ENCODE measurements at regions not wholly inside any gene's neighbourhood (a gene's known extent, or its start where the extent isn't known, plus 50 kb on each side); places are given as distances from the start of the nearest gene placed in this dataset.

DNA sequence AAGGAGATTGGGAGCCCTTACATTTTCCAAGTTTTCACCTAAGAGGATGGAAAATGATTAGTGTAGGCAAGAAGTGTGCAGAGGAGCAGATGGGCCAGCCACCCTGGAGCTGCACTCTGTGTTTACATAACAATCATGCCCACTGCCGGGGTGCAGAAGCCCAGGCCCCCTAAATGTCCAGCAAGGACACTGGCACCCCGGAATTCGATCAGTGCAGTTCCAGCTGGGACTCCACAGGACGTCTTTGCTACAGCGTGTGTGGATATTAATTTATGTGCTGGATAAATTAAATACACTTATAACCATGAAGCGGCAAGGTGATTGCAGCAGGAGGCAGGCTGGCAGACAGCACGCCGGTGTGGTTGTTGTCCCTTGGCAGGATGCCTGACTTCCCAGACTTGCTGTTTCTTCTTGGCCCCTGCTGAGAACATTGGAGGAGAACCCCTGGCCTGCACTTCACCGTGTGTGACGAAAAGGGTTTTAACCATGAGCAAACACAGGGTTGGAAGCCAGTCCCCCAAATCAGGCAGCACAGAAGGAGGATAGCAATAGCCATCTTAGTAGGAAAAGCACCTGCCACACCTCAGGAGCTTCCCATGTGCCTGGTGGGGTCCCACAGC lies 73.7 kb downstream of the GADD45G start (continued):
- TF ChIP-seq, protein P1, sequence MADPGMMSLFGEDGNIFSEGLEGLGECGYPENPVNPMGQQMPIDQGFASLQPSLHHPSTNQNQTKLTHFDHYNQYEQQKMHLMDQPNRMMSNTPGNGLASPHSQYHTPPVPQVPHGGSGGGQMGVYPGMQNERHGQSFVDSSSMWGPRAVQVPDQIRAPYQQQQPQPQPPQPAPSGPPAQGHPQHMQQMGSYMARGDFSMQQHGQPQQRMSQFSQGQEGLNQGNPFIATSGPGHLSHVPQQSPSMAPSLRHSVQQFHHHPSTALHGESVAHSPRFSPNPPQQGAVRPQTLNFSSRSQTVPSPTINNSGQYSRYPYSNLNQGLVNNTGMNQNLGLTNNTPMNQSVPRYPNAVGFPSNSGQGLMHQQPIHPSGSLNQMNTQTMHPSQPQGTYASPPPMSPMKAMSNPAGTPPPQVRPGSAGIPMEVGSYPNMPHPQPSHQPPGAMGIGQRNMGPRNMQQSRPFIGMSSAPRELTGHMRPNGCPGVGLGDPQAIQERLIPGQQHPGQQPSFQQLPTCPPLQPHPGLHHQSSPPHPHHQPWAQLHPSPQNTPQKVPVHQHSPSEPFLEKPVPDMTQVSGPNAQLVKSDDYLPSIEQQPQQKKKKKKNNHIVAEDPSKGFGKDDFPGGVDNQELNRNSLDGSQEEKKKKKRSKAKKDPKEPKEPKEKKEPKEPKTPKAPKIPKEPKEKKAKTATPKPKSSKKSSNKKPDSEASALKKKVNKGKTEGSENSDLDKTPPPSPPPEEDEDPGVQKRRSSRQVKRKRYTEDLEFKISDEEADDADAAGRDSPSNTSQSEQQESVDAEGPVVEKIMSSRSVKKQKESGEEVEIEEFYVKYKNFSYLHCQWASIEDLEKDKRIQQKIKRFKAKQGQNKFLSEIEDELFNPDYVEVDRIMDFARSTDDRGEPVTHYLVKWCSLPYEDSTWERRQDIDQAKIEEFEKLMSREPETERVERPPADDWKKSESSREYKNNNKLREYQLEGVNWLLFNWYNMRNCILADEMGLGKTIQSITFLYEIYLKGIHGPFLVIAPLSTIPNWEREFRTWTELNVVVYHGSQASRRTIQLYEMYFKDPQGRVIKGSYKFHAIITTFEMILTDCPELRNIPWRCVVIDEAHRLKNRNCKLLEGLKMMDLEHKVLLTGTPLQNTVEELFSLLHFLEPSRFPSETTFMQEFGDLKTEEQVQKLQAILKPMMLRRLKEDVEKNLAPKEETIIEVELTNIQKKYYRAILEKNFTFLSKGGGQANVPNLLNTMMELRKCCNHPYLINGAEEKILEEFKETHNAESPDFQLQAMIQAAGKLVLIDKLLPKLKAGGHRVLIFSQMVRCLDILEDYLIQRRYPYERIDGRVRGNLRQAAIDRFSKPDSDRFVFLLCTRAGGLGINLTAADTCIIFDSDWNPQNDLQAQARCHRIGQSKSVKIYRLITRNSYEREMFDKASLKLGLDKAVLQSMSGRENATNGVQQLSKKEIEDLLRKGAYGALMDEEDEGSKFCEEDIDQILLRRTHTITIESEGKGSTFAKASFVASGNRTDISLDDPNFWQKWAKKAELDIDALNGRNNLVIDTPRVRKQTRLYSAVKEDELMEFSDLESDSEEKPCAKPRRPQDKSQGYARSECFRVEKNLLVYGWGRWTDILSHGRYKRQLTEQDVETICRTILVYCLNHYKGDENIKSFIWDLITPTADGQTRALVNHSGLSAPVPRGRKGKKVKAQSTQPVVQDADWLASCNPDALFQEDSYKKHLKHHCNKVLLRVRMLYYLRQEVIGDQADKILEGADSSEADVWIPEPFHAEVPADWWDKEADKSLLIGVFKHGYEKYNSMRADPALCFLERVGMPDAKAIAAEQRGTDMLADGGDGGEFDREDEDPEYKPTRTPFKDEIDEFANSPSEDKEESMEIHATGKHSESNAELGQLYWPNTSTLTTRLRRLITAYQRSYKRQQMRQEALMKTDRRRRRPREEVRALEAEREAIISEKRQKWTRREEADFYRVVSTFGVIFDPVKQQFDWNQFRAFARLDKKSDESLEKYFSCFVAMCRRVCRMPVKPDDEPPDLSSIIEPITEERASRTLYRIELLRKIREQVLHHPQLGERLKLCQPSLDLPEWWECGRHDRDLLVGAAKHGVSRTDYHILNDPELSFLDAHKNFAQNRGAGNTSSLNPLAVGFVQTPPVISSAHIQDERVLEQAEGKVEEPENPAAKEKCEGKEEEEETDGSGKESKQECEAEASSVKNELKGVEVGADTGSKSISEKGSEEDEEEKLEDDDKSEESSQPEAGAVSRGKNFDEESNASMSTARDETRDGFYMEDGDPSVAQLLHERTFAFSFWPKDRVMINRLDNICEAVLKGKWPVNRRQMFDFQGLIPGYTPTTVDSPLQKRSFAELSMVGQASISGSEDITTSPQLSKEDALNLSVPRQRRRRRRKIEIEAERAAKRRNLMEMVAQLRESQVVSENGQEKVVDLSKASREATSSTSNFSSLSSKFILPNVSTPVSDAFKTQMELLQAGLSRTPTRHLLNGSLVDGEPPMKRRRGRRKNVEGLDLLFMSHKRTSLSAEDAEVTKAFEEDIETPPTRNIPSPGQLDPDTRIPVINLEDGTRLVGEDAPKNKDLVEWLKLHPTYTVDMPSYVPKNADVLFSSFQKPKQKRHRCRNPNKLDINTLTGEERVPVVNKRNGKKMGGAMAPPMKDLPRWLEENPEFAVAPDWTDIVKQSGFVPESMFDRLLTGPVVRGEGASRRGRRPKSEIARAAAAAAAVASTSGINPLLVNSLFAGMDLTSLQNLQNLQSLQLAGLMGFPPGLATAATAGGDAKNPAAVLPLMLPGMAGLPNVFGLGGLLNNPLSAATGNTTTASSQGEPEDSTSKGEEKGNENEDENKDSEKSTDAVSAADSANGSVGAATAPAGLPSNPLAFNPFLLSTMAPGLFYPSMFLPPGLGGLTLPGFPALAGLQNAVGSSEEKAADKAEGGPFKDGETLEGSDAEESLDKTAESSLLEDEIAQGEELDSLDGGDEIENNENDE (IDR thresholded peaks at IDR 0.05; ENCODE audit: insufficient replicate concordance, low read length): peak; percentile 79
- TF ChIP-seq JUN (IDR thresholded peaks at IDR 0.05; ENCODE audit: low read depth, low read length): no peak

All from H1 (cell line).